ENCODE measurements at regions not wholly inside any gene's neighbourhood (a gene's known extent, or its start where the extent isn't known, plus 50 kb on each side); places are given as distances from the start of the nearest gene placed in this dataset.

GRCh38 chr11:25910086-25910485, 421.8 kb upstream of the ANO3 start (continued):
- TF ChIP-seq E2F1 (CRISPR knock-in tag; IDR thresholded peaks at IDR 0.05): no peak
- TF ChIP-seq CREB1 (CRISPR knock-in tag; IDR thresholded peaks at IDR 0.05): no peak
- TF ChIP-seq ZNF671 (CRISPR knock-in tag; IDR thresholded peaks at IDR 0.05): no peak
- TF ChIP-seq AFF4 (CRISPR knock-in tag; IDR thresholded peaks at IDR 0.05; ENCODE audit: borderline replicate concordance): no peak
- no peak for TF ChIP-seq E2F5 (CRISPR knock-in tag; IDR thresholded peaks at IDR 0.05)
- no peak for TF ChIP-seq ZNF423 (CRISPR knock-in tag; IDR thresholded peaks at IDR 0.05)
- no peak for TF ChIP-seq SMAD4 (CRISPR knock-in tag; IDR thresholded peaks at IDR 0.05)
- no peak for TF ChIP-seq MLX (CRISPR knock-in tag; IDR thresholded peaks at IDR 0.05)
- no peak for TF ChIP-seq NFYB (CRISPR knock-in tag; conservative IDR thresholded peaks at IDR 0.05; ENCODE audit: low read depth)
- TF ChIP-seq GTF2I (CRISPR knock-in tag; conservative IDR thresholded peaks at IDR 0.05): no peak
- TF ChIP-seq PRDM15 (CRISPR knock-in tag; IDR thresholded peaks at IDR 0.05): no peak

- ChIA-PET POLR2A (no interaction called here), CTCF (no interaction called here)
- ATAC-seq (no peak), DNase-seq (ENCODE audit: low spot score) (no peak)
- peaks cover 25% of the 10 kb centered on the region for H3K36me3 Mint-ChIP-seq
- H3K27ac Mint-ChIP-seq: no peak overlapping the region
- H3K27me3 Mint-ChIP-seq (ENCODE audit: low read depth): no peaks in the 10 kb centered on the region
- no peak overlapping the region for H3K4me3 Mint-ChIP-seq
- peaks cover 38% of the 10 kb centered on the region for H3K9me3 Mint-ChIP-seq
- no peaks in the 10 kb centered on the region for H3K4me1 Mint-ChIP-seq
- no peak for TF ChIP-seq CDX4 (CRISPR knock-in tag; IDR thresholded peaks at IDR 0.05; ENCODE audit: borderline replicate concordance)
- no peak for TF ChIP-seq FOXP4 (CRISPR knock-in tag; IDR thresholded peaks at IDR 0.05)
- no peak for TF ChIP-seq ZNF121 (CRISPR knock-in tag; IDR thresholded peaks at IDR 0.05)
- TF ChIP-seq EMX1 (CRISPR knock-in tag; IDR thresholded peaks at IDR 0.05): no peak
- TF ChIP-seq ATF3 (CRISPR knock-in tag; conservative IDR thresholded peaks at IDR 0.05): no peak
- TF ChIP-seq TEAD1 (CRISPR knock-in tag; IDR thresholded peaks at IDR 0.05): no peak
- no peak for TF ChIP-seq SOX15 (CRISPR knock-in tag; IDR thresholded peaks at IDR 0.05)
- no peak for TF ChIP-seq RELA (CRISPR knock-in tag; IDR thresholded peaks at IDR 0.05; ENCODE audit: borderline replicate concordance)
- no peak for TF ChIP-seq TP53 (CRISPR knock-in tag; IDR thresholded peaks at IDR 0.05)
These were observed 411.6 kb upstream of the ANO3 start for GRCh38 chr11:25920356-25920755.
